ENCODE measurements at regions not wholly inside any gene's neighbourhood (a gene's known extent, or its start where the extent isn't known, plus 50 kb on each side); places are given as distances from the start of the nearest gene placed in this dataset.

GRCh38 chr7:116087291-116087690 is 56.7 kb upstream of the TFEC start:
- Histone ChIP-seq H3K4me3 (replicated peaks in 1 of 3; ENCODE audit: low read depth in 2 of 3, low read length in 3 of 3) (no peak overlapping the region), H4K20me1 (ENCODE audit: insufficient read depth, low read length) (no peaks in the 10 kb centered on the region), H3K4me1 (ENCODE audit: control insufficient read depth in 1 of 2, insufficient read depth in 2 of 2, low read length in 2 of 2) (peaks cover 14 to 18% of the 10 kb centered on the region in 2 donors), H2AFZ (ENCODE audit: insufficient read depth, low read depth, low read length, poor library complexity, severe bottlenecking) (no peak overlapping the region), H3K36me3 (replicated peaks in 1 of 2; ENCODE audit: control insufficient read depth in 1 of 2, insufficient read depth in 2 of 2, low read length in 2 of 2) (no peaks in the 10 kb centered on the region), H3K27ac (ENCODE audit: low read depth in 1 of 2, low read length in 2 of 2) (peak overlapping the region in 1 of 2 donors; percentile 14), H3K4me2 (replicated peaks; ENCODE audit: extremely low read depth, low read length, poor library complexity, severe bottlenecking) (peak overlapping the region; percentile 20), H3K9ac (ENCODE audit: insufficient read depth, low read length, poor library complexity, severe bottlenecking) (no peak overlapping the region), H3K9me3 (replicated peaks in 1 of 2; ENCODE audit: control insufficient read depth in 1 of 2, insufficient read depth in 1 of 2, low read length in 2 of 2) (peaks cover 0 to 3% of the 10 kb centered on the region in 2 donors), H3K79me2 (ENCODE audit: insufficient read depth, low read length) (no peaks in the 10 kb centered on the region), H3K27me3 (ENCODE audit: control insufficient read depth in 2 of 2, insufficient read depth in 2 of 2, low read length in 2 of 2) (no peaks in the 10 kb centered on the region)
- TF ChIP-seq, protein P1, sequence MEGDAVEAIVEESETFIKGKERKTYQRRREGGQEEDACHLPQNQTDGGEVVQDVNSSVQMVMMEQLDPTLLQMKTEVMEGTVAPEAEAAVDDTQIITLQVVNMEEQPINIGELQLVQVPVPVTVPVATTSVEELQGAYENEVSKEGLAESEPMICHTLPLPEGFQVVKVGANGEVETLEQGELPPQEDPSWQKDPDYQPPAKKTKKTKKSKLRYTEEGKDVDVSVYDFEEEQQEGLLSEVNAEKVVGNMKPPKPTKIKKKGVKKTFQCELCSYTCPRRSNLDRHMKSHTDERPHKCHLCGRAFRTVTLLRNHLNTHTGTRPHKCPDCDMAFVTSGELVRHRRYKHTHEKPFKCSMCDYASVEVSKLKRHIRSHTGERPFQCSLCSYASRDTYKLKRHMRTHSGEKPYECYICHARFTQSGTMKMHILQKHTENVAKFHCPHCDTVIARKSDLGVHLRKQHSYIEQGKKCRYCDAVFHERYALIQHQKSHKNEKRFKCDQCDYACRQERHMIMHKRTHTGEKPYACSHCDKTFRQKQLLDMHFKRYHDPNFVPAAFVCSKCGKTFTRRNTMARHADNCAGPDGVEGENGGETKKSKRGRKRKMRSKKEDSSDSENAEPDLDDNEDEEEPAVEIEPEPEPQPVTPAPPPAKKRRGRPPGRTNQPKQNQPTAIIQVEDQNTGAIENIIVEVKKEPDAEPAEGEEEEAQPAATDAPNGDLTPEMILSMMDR (IDR thresholded peaks at IDR 0.05) = no peak
- H3K9me3 Mint-ChIP-seq = peaks cover 0 to 3% (median 0%) of the 10 kb centered on the region in 7 donors
- H3K4me3 Mint-ChIP-seq = peak overlapping the region in 1 of 2 donors; percentile 21
- peak; percentile 37 to 62 (median 56) for DNase-seq
- H3K36me3 Mint-ChIP-seq = no peaks in the 10 kb centered on the region
- intact Hi-C loops (cut with micrococcal nuclease) = no loop called here
- peak overlapping the region in 2 of 7 donors; percentile 36 to 60 for H3K27ac Mint-ChIP-seq
- peaks cover 13% of the 10 kb centered on the region for H3K4me1 Mint-ChIP-seq
- H3K27me3 Mint-ChIP-seq (ENCODE audit: low read depth in 3 of 3) = peaks cover 0 to 2% (median 0%) of the 10 kb centered on the region in 3 donors

GRCh38 chr7:116087984-116088383 is 57.4 kb upstream of the TFEC start:
- no peaks in the 10 kb centered on the region for H3K36me3 Mint-ChIP-seq
- no peak for DNase-seq
- Histone ChIP-seq H2AFZ (ENCODE audit: insufficient read depth, low read depth, low read length, poor library complexity, severe bottlenecking) (no peak overlapping the region), H3K4me1 (ENCODE audit: control insufficient read depth in 1 of 2, insufficient read depth in 2 of 2, low read length in 2 of 2) (peaks cover 14 to 18% of the 10 kb centered on the region in 2 donors), H3K4me2 (replicated peaks; ENCODE audit: extremely low read depth, low read length, poor library complexity, severe bottlenecking) (peak overlapping the region; percentile 20), H3K79me2 (ENCODE audit: insufficient read depth, low read length) (no peaks in the 10 kb centered on the region), H3K27ac (ENCODE audit: low read depth in 1 of 2, low read length in 2 of 2) (peak overlapping the region in 1 of 2 donors; percentile 14), H3K9ac (ENCODE audit: insufficient read depth, low read length, poor library complexity, severe bottlenecking) (no peak overlapping the region), H3K36me3 (replicated peaks in 1 of 2; ENCODE audit: control insufficient read depth in 1 of 2, insufficient read depth in 2 of 2, low read length in 2 of 2) (no peaks in the 10 kb centered on the region), H4K20me1 (ENCODE audit: insufficient read depth, low read length) (no peaks in the 10 kb centered on the region), H3K9me3 (replicated peaks in 1 of 2; ENCODE audit: control insufficient read depth in 1 of 2, insufficient read depth in 1 of 2, low read length in 2 of 2) (peaks cover 0 to 3% of the 10 kb centered on the region in 2 donors), H3K27me3 (ENCODE audit: control insufficient read depth in 2 of 2, insufficient read depth in 2 of 2, low read length in 2 of 2) (no peaks in the 10 kb centered on the region), H3K4me3 (replicated peaks in 1 of 3; ENCODE audit: low read depth in 2 of 3, low read length in 3 of 3) (no peak overlapping the region)
- intact Hi-C loops (cut with micrococcal nuclease) = no loop called here
- H3K27ac Mint-ChIP-seq = peak overlapping the region in 4 of 7 donors; percentile 26 to 76 (median 40)
- H3K9me3 Mint-ChIP-seq = peaks cover 0 to 3% (median 0%) of the 10 kb centered on the region in 7 donors
- peaks cover 13% of the 10 kb centered on the region for H3K4me1 Mint-ChIP-seq
- peaks cover 0 to 2% (median 0%) of the 10 kb centered on the region in 3 donors for H3K27me3 Mint-ChIP-seq (ENCODE audit: low read depth in 3 of 3)
- H3K4me3 Mint-ChIP-seq = no peak overlapping the region
- TF ChIP-seq, protein P1 (IDR thresholded peaks at IDR 0.05) = no peak
- no CpG with 5 or more reads among the region's 2 CpGs for WGBS (ENCODE audit: insufficient coverage)
